ENCODE measurements at regions not wholly inside any gene's neighbourhood (a gene's known extent, or its start where the extent isn't known, plus 50 kb on each side); places are given as distances from the start of the nearest gene placed in this dataset.

GRCh38 chr5:29642601-29643000 is 1550.9 kb upstream of the CDH6 start:
- ChIA-PET CTCF (interaction anchor here (0.6 kb wide), 1 partner anchor 339 kb away, joined by 3 read pairs; no protein-coding TSS in a partner anchor), POLR2A (ENCODE audit: low non-redundant PET) (no interaction called here)
- no peak for DNase-seq (ENCODE audit: low spot score)
- H3K27ac ChIP-seq: no peak overlapping the region
- TF ChIP-seq, protein P1, sequence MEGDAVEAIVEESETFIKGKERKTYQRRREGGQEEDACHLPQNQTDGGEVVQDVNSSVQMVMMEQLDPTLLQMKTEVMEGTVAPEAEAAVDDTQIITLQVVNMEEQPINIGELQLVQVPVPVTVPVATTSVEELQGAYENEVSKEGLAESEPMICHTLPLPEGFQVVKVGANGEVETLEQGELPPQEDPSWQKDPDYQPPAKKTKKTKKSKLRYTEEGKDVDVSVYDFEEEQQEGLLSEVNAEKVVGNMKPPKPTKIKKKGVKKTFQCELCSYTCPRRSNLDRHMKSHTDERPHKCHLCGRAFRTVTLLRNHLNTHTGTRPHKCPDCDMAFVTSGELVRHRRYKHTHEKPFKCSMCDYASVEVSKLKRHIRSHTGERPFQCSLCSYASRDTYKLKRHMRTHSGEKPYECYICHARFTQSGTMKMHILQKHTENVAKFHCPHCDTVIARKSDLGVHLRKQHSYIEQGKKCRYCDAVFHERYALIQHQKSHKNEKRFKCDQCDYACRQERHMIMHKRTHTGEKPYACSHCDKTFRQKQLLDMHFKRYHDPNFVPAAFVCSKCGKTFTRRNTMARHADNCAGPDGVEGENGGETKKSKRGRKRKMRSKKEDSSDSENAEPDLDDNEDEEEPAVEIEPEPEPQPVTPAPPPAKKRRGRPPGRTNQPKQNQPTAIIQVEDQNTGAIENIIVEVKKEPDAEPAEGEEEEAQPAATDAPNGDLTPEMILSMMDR (conservative IDR thresholded peaks at IDR 0.05; ENCODE audit: low read depth): no peak

DNA sequence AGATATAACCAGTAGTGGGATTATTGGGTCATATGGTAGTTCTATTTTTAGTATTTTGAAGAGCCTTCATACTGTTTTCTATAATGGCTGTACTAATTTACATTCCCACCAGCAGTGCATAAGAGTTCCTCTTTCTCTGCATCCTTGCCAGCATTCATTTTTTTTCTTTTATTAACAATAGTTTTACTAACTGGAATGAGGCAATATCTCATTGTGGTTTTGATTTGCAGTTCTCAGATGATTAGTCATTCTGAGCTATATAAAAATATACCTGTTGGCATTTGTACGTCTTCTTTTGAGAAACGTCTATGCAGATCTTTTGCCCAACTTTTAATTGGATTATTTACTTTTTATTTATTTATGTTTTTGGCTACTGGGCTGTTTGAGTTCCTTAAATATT is 1579.3 kb upstream of the CDH6 start:
- TF ChIP-seq, protein P1 (conservative IDR thresholded peaks at IDR 0.05; ENCODE audit: low read depth): no peak
- peak; percentile 3 for DNase-seq (ENCODE audit: low spot score)
- ChIA-PET CTCF (no interaction called here), POLR2A (ENCODE audit: low non-redundant PET) (no interaction called here)
- H3K27ac ChIP-seq: no peak overlapping the region

- TF ChIP-seq, protein P1 (conservative IDR thresholded peaks at IDR 0.05; ENCODE audit: low read depth): no peak
- ChIA-PET POLR2A (ENCODE audit: low non-redundant PET) (no interaction called here), CTCF (no interaction called here)
- DNase-seq (ENCODE audit: low spot score): peak; percentile 2
- no peak overlapping the region for H3K27ac ChIP-seq
Observed at GRCh38 chr5:29588236-29588635, 1605.2 kb upstream of the CDH6 start.

DNA sequence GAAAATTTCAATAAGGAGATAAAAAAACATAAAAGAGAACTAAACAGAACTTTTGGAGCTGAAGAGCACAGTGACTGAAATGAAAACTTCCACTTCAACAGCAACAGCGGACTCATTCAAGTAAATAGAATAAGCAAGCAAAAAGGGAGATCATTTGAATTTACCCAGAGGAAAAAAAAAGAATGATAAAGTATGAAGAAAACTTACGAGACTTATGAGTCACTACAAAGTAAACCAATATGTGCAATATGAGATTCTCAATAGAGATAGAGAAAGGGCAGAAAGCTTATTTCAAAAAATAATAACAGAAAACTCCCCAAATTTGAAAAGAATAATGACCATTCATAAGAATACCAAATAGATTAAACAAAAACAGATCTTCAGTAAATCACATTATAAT is 1605.7 kb upstream of the CDH6 start:
- DNase-seq (ENCODE audit: low spot score): no peak
- CTCF ChIA-PET: no interaction called here

DNA sequence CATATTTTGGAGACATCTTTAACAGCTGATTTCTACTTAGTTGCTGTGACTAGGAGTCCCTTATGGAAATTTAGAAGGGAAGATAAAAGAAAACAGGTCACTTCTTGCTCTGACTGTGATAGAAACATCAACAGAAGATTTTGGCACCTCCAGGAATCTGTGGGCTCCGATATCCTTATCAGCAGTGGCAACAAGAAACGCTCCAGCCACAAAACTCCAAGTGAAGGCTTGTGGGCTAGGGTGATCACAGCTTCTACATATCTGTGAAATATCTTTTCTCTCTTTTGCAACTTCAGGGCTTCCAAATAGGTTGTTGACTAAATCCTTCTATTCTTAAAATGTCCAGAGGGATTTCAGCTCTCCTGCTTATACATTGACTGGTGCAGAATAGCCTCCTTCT is 1625.5 kb upstream of the CDH6 start:
- ChIA-PET CTCF (no interaction called here), POLR2A (ENCODE audit: low non-redundant PET) (no interaction called here)
- no peak overlapping the region for H3K27ac ChIP-seq
- TF ChIP-seq, protein P1 (conservative IDR thresholded peaks at IDR 0.05; ENCODE audit: low read depth): no peak
- no peak for DNase-seq (ENCODE audit: low spot score)

More for the DNA sequence above, 1605.7 kb upstream of the CDH6 start:
- no peak overlapping the region for H3K27ac ChIP-seq
- TF ChIP-seq, protein P1 (conservative IDR thresholded peaks at IDR 0.05; ENCODE audit: low read depth): no peak
- POLR2A ChIA-PET (ENCODE audit: low non-redundant PET): no interaction called here

- CTCF ChIA-PET: interaction anchor here (0.6 kb wide), 1 partner anchor 479 kb away, joined by 4 read pairs; no protein-coding TSS in a partner anchor
Observed at GRCh38 chr5:29561564-29561963, 1631.9 kb upstream of the CDH6 start.

More at GRCh38 chr5:29561564-29561963, 1631.9 kb upstream of the CDH6 start:
- no peak for DNase-seq (ENCODE audit: low spot score)
- H3K27ac ChIP-seq: no peak overlapping the region
- TF ChIP-seq, protein P1 (conservative IDR thresholded peaks at IDR 0.05; ENCODE audit: low read depth): no peak
- POLR2A ChIA-PET (ENCODE audit: low non-redundant PET): no interaction called here
